NT2/D1 (cell line): ENCODE measurements at regions not wholly inside any gene's neighbourhood (a gene's known extent, or its start where the extent isn't known, plus 50 kb on each side); places are given as distances from the start of the nearest gene placed in this dataset.

Experiments
- YY1 ChIP-seq: IDR thresholded peaks from 2 replicates; pipeline ENCODE4 v1.6.1; 2011; ENCODE audit not compliant: insufficient read length, insufficient read depth
- ZNF274 ChIP-seq: IDR thresholded peaks from 2 replicates; pipeline ENCODE4 v1.6.1; 2011; ENCODE audit warnings: mild to moderate bottlenecking, low read depth, low read length

- TF ChIP-seq YY1 = no peak
- no peak for TF ChIP-seq ZNF274
These were observed 121.7 kb upstream of the HAND2 start for GRCh38 chr4:173651651-173652282.
